GOT3 (cell line): ENCODE measurements at regions not wholly inside any gene's neighbourhood (a gene's known extent, or its start where the extent isn't known, plus 50 kb on each side); places are given as distances from the start of the nearest gene placed in this dataset.
"Not testable (repeated sequence)": the region's sequence is repeated elsewhere in the genome, so short reads cannot be mapped to it uniquely, and the experiment has no call there.

Experiments used
- DNase-seq: peaks from one replicate; lab custom pipeline; 2025; ENCODE audit warnings: mixed read lengths; lab: John Stamatoyannopoulos, UW

GRCh38 chr11:33527738-33528137, 172.9 kb downstream of the C11orf91 start:
- DNase-seq = not testable (repeated sequence)

- DNase-seq = no peak
These were observed 174.8 kb downstream of the C11orf91 start for GRCh38 chr11:33525789-33526188.

- DNase-seq = no peak
These were observed 179.2 kb downstream of the C11orf91 start for GRCh38 chr11:33521384-33521783.

- no peak for DNase-seq
These were observed 180.5 kb downstream of the C11orf91 start for GRCh38 chr11:33520112-33520511.

- DNase-seq = no peak
These were observed 185.3 kb downstream of the C11orf91 start for GRCh38 chr11:33515347-33515746.

- no peak for DNase-seq
These were observed 186.3 kb downstream of the C11orf91 start for GRCh38 chr11:33514079-33514925.

- DNase-seq = no peak
These were observed 191.0 kb downstream of the C11orf91 start for GRCh38 chr11:33509632-33510031.

GRCh38 chr11:33507967-33508366, 192.7 kb downstream of the C11orf91 start:
- no peak for DNase-seq

GRCh38 chr11:33507356-33507755, 193.3 kb downstream of the C11orf91 start:
- no peak for DNase-seq

- no peak for DNase-seq
These were observed 195.5 kb downstream of the C11orf91 start for GRCh38 chr11:33505093-33505492.

- no peak for DNase-seq
These were observed 199.7 kb downstream of the C11orf91 start for GRCh38 chr11:33500861-33501479.

GRCh38 chr11:33500332-33500731, 200.3 kb downstream of the C11orf91 start:
- no peak for DNase-seq

GRCh38 chr11:33492596-33492995, 208.0 kb downstream of the C11orf91 start:
- DNase-seq = no peak

- no peak for DNase-seq
These were observed 209.7 kb downstream of the C11orf91 start for GRCh38 chr11:33490842-33491370.

- no peak for DNase-seq
These were observed 211.7 kb downstream of the C11orf91 start for GRCh38 chr11:33488971-33489370.

- DNase-seq = no peak
These were observed 220.0 kb downstream of the C11orf91 start for GRCh38 chr11:33480626-33481025.

GRCh38 chr11:33479231-33479630, 221.4 kb downstream of the C11orf91 start:
- no peak for DNase-seq

- no peak for DNase-seq
These were observed 221.0 kb downstream of the HIPK3 start for GRCh38 chr11:33478111-33478573.

- DNase-seq = no peak
These were observed 219.9 kb downstream of the HIPK3 start for GRCh38 chr11:33476945-33477606.

GRCh38 chr11:33475993-33476392, 218.8 kb downstream of the HIPK3 start:
- DNase-seq = no peak

GRCh38 chr11:33474866-33475265, 217.7 kb downstream of the HIPK3 start:
- DNase-seq = no peak

GRCh38 chr11:33471541-33471940, 214.4 kb downstream of the HIPK3 start:
- DNase-seq = no peak

- DNase-seq = no peak
These were observed 210.8 kb downstream of the HIPK3 start for GRCh38 chr11:33467966-33468365.
